ENCODE measurements at regions not wholly inside any gene's neighbourhood (a gene's known extent, or its start where the extent isn't known, plus 50 kb on each side); places are given as distances from the start of the nearest gene placed in this dataset.

DNA sequence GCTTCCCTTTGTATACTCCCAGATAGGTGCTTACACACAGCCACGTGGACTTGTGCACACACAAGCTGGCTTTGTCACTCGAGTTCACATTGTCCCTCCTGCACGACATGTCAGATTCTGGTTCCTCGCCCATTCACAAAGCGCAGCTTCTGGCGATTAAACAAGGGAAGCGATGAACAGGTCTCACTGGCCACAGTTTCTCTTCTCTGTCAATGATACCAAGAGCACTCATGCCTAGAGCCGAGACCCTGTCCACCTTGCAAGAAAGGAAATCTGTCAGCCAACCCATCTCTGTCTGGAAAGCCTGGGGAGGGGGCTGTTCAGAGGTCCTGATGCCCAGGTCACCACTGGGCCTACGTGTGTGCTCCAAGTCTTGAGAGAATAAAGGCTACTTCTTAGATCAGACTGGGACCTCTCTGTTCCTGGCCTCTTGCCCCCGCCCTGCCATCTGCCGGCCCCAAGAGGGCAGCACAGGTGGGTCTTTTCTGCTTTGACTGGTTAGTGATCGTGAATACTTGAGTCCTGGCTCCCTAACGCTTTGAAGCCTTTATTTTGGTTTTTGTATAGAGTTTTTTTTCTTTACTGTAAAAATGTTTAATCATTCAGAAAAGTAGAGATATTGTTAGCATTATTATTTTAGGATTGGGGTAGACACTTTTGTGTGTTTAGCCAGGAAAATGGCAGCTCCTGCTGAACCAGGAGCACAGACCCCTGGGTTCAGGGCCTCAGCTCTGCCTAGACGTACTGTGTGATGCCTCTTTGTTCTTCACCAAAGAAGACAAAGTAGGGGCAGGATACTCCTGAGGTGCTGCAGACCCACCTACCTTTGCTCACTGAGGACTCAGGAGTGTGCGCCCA is 104.7 kb downstream of the MRM1 start:
- Histone ChIP-seq H3K4me2 (ENCODE audit: insufficient read depth, low read length) (no peak overlapping the region), H3K9me3 (ENCODE audit: insufficient read depth, low read length, severe bottlenecking) (no peaks in the 10 kb centered on the region), H3K27ac (ENCODE audit: low read length) (no peak overlapping the region), H3K27me3 (ENCODE audit: insufficient read depth, low read length, poor library complexity) (no peaks in the 10 kb centered on the region), H4K20me1 (ENCODE audit: insufficient read depth, low read length) (no peaks in the 10 kb centered on the region; the same call in 1 of the 2 replicates), H3K9ac (ENCODE audit: low read depth, low read length) (no peak overlapping the region), H3K4me3 (ENCODE audit: low read depth in 1 of 2, low read length in 2 of 2) (no peak overlapping the region), H3K36me3 (ENCODE audit: insufficient read depth, low read length) (no peaks in the 10 kb centered on the region), H3K4me1 (ENCODE audit: insufficient read depth, low read length) (no peaks in the 10 kb centered on the region), H3K79me2 (ENCODE audit: insufficient read depth, low read length) (no peaks in the 10 kb centered on the region), H2AFZ (ENCODE audit: low read depth, low read length) (no peak overlapping the region)
- no peak for TF ChIP-seq EZH2 (IDR thresholded peaks at IDR 0.05; ENCODE audit: borderline replicate concordance, low read depth, low read length, severe bottlenecking)
- TF ChIP-seq, protein P1, sequence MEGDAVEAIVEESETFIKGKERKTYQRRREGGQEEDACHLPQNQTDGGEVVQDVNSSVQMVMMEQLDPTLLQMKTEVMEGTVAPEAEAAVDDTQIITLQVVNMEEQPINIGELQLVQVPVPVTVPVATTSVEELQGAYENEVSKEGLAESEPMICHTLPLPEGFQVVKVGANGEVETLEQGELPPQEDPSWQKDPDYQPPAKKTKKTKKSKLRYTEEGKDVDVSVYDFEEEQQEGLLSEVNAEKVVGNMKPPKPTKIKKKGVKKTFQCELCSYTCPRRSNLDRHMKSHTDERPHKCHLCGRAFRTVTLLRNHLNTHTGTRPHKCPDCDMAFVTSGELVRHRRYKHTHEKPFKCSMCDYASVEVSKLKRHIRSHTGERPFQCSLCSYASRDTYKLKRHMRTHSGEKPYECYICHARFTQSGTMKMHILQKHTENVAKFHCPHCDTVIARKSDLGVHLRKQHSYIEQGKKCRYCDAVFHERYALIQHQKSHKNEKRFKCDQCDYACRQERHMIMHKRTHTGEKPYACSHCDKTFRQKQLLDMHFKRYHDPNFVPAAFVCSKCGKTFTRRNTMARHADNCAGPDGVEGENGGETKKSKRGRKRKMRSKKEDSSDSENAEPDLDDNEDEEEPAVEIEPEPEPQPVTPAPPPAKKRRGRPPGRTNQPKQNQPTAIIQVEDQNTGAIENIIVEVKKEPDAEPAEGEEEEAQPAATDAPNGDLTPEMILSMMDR (IDR thresholded peaks at IDR 0.05; ENCODE audit: borderline replicate concordance, extremely low read depth, low read length, poor library complexity, severe bottlenecking) = peak; percentile 80
- ATAC-seq (ENCODE audit: insufficient read depth, low read depth) = peak; percentile 85
- peak; percentile 56 for DNase-seq

DNA sequence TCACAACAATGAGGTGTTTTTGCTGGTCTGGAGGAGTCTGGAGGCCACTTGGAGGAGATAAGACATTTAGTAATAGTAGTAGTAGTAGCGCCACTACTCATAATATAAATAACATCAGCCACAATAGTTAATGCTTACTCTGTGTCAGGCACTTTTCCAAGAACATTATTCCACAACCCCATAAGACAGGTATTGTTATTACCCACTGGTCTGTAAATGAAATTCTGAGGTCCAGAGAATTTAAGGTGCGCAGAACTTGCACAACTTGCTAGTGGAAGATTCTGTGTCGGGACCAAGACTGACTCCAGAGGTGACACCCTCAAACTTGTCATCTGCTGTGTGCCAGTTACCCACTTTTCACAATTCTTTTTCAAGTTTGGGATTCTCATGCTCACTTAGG is 106.5 kb downstream of the MRM1 start:
- no peak for DNase-seq
- H3K79me2 ChIP-seq (ENCODE audit: insufficient read depth, low read length) = no peaks in the 10 kb centered on the region
- no peak for TF ChIP-seq EZH2 (IDR thresholded peaks at IDR 0.05; ENCODE audit: borderline replicate concordance, low read depth, low read length, severe bottlenecking)
- TF ChIP-seq, protein P1 (IDR thresholded peaks at IDR 0.05; ENCODE audit: borderline replicate concordance, extremely low read depth, low read length, poor library complexity, severe bottlenecking) = no peak
- H2AFZ ChIP-seq (ENCODE audit: low read depth, low read length) = no peak overlapping the region
- H4K20me1 ChIP-seq (ENCODE audit: insufficient read depth, low read length) = no peaks in the 10 kb centered on the region; the same call in 1 of the 2 replicates
- H3K9ac ChIP-seq (ENCODE audit: low read depth, low read length) = no peak overlapping the region
- no peaks in the 10 kb centered on the region for H3K36me3 ChIP-seq (ENCODE audit: insufficient read depth, low read length)
- ATAC-seq (ENCODE audit: insufficient read depth, low read depth) = no peak
- H3K4me2 ChIP-seq (ENCODE audit: insufficient read depth, low read length) = no peak overlapping the region
- H3K9me3 ChIP-seq (ENCODE audit: insufficient read depth, low read length, severe bottlenecking) = no peaks in the 10 kb centered on the region
- peaks cover 6% of the 10 kb centered on the region for H3K27me3 ChIP-seq (ENCODE audit: insufficient read depth, low read length, poor library complexity)
- H3K27ac ChIP-seq (ENCODE audit: low read length) = no peak overlapping the region
- no peaks in the 10 kb centered on the region for H3K4me1 ChIP-seq (ENCODE audit: insufficient read depth, low read length)
- no peak overlapping the region for H3K4me3 ChIP-seq (ENCODE audit: low read depth in 1 of 2, low read length in 2 of 2)

DNA sequence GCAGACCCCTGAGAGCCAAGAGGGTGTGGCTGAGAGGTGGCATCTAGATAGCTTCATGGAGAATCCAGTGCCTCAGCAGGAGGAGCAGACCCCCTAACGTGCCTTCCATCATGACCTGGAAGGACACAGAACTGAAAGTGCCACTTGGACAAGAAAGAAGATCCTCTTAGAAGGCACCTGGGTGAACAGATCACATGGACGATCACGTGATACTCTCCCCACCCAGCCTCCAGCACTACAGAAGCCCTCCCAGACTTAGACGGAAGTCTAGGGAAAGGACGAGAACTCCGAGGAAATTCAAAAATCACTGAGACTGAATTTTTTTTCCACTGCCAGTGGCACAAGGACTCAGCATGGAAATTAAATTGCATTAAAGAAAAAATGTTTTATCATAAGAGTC is 113.4 kb downstream of the MRM1 start:
- Histone ChIP-seq H3K36me3 (ENCODE audit: insufficient read depth, low read length) (no peaks in the 10 kb centered on the region), H4K20me1 (ENCODE audit: insufficient read depth, low read length) (no peaks in the 10 kb centered on the region), H2AFZ (ENCODE audit: low read depth, low read length) (no peak overlapping the region), H3K9me3 (ENCODE audit: insufficient read depth, low read length, severe bottlenecking) (no peaks in the 10 kb centered on the region), H3K79me2 (ENCODE audit: insufficient read depth, low read length) (no peaks in the 10 kb centered on the region), H3K4me2 (ENCODE audit: insufficient read depth, low read length) (no peak overlapping the region), H3K27me3 (ENCODE audit: insufficient read depth, low read length, poor library complexity) (peaks cover 6% of the 10 kb centered on the region), H3K4me1 (ENCODE audit: insufficient read depth, low read length) (no peaks in the 10 kb centered on the region), H3K4me3 (ENCODE audit: low read depth in 1 of 2, low read length in 2 of 2) (no peak overlapping the region), H3K9ac (ENCODE audit: low read depth, low read length) (no peak overlapping the region), H3K27ac (ENCODE audit: low read length) (no peak overlapping the region)
- DNase-seq = no peak
- TF ChIP-seq EZH2 (IDR thresholded peaks at IDR 0.05; ENCODE audit: borderline replicate concordance, low read depth, low read length, severe bottlenecking) = no peak
- TF ChIP-seq, protein P1 (IDR thresholded peaks at IDR 0.05; ENCODE audit: borderline replicate concordance, extremely low read depth, low read length, poor library complexity, severe bottlenecking) = no peak
- ATAC-seq (ENCODE audit: insufficient read depth, low read depth) = no peak

All from DND-41 (cell line).